KG1 (cell line): ENCODE measurements at regions not wholly inside any gene's neighbourhood (a gene's known extent, or its start where the extent isn't known, plus 50 kb on each side); places are given as distances from the start of the nearest gene placed in this dataset.
"Not testable (repeated sequence)": the region's sequence is repeated elsewhere in the genome, so short reads cannot be mapped to it uniquely, and the experiment has no call there.

Experiments
- DNase-seq: peaks from one replicate; lab custom pipeline; 2025; lab: John Stamatoyannopoulos, UW

DNA sequence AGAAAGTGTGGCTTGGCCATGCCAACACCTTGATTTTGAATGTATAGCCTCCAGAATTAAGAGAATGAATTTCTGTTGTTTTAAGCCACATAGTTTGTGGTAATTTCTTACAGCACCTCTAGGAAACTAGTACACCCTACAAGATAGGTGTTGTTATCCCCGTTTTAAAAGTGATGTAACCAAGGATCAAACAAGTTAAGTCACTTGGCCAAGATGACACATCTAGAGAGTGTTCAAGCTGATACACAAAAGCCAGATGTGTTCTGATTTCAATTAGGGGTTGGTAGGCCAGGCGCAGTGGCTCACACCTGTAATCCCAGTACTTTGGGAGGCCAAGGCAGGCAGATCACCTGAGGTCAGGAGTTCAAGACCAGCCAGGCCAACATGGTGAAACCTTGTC lies 396.5 kb upstream of the SOX9 start:
- no peak for DNase-seq

DNA sequence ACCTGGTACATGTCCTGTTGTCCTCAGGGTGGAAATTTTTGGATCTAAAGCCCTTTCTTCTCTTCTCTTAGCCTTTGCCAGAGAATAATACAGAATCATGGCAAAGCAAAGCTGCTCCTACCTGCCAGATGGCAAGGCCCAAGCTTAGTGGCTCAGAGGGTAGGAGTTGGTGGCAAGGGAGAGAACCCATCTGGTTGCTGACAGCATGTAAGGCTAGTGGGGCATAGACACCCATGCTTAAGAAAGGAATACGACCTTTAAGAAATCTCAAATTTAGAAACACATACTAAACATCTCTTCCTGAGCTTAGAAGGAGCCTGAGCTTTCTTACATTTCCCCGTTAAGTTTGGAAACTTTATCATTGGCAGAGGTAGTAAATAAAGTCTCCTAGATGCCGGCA lies 395.0 kb upstream of the SOX9 start:
- no peak for DNase-seq

DNA sequence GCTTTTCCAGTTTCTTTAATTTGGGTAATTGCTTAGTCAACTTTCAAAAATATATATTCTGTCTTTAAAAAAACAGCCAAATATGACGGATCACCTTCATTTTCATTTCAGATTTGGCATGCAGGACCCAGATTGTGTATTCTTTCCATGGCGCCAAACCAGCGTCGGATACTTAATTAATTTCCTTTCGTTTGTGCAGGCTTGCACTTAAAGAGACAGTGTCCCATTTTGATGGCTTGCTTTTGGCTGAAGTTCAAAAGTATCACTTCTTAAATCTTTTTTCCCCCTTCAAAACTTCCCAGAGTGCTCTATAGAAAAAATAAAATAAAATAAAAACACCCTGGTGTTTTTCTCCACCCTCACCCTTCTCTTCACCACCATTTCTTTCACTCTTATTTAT lies 394.5 kb upstream of the SOX9 start:
- no peak for DNase-seq

DNA sequence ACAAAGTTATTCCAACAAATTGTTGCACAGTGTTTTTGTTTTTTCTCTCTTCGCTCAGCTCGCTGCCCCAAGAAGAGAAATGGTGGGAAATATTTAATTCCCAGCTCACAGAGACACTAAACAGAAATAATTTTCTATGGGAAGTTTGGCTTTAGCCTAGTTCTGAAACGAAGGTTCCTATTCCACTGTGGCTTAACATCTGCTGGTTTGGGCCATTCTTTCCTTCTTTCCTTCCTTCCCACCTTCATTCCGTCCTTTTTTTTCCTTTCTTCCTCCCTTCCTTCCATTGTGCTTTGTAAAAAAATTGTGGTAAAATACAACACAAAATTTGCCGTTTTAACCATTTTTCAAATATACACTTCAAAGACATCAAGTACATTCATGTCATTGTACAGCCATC lies 393.5 kb upstream of the SOX9 start:
- no peak for DNase-seq

DNA sequence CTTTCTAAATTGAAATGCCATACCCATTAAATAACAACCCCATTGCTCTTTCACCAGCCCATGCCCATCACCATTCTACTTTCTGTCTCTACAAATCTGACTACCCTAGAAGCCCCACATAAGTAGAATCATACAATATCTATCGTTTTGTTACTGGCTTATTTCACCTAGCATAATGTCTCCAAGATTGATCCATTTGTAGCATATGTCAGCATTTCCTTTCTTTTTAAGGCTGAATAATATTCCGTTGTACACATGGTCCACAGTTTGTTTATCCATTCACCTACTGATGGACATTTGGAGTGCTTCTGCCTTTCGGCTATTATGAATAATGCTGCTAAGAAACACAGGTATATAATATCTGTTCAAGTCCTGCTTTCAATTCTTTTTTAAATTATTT lies 393.1 kb upstream of the SOX9 start:
- DNase-seq, result no peak

DNA sequence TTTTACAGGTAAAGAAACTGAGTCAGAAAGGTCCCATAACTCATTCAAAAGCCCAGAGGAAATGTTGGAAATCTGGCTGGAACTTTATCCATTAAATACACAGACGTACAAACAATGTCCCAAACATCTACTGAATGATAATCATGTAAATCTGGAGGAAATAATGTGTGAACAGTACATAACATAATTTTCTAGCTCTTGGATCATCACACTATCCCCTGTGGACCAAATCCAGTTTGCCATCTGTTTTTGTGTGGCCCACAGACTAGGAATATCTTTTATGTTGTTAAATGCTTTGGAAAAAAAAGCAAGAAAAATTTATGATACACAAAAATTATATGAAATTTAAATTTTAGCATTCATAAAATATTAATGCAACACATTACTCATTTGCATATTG lies 389.9 kb upstream of the SOX9 start:
- no peak for DNase-seq

DNA sequence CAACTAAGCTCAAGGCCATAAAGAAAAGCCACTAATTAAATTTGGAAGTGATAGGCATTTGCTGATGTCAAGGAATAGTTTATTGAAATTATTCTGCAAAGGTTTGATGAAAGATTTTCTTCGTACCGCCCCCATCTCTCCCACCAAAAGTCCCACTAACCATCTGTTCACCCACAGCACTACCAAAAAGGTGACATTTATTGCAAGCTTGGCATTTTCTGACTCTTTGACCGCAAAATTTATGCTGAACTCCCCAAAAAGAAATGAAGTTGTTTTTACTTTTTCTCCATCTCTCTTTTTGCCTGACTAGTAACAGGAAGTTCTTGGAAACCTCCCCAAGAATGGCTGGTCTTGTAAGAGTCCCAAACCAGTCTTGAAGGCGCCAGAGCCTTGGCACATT lies 384.9 kb upstream of the SOX9 start:
- DNase-seq, result no peak

DNA sequence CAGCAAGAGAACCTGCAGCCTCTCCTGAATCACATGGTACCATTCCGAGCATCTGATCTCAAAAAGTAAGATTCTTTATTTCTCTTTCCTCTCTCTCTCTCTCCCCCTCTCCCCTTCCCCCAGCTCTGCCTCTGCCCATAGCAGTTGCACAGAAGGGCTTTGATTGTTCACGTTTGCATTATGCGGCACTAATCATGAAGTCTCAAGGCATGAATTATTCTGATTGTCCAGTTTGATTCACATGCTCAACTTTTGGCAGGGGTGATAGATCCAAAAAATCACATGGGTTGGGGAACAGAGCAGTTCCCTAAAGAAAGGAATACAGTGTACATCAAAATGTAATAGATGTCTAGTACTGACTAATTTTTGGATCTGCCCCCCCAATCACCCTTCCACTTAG lies 380.0 kb upstream of the SOX9 start:
- no peak for DNase-seq

DNA sequence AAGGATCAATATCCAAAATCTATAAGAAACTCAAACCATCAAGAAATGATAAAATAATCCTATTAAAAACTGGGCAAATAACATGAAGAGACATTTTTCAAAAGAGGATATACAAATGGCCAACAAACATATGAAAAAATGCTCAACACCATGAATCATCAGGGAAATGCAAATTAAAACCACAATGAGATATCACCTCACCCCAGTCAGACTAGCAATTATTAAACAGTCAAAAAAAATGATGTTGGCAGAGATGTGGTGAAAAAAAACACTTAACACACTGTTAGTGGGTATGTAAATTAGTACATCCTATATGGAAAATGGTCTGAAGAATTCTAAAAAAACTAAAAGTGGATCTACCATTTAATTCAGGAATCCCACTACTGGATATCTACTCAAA lies 379.0 kb upstream of the SOX9 start:
- DNase-seq, result no peak

DNA sequence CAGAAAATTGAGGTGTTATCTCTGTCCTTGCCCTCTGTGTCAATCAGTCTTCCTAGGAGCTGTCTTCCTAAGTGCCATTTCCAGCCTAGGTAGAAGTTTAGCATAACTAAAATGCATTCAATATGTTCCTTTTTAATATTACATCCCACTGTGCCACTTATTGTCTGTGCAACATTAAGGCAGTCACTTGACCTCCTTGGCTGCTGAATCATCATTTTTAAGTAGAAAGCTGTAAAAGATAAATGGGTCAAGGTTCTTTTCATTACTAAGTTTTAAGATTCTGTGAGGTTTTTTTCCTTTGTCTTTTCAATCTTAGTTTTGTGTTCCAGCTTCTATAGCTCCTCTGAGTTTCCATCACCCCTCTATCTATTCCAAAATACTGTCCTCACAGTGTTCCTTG lies 371.9 kb upstream of the SOX9 start:
- DNase-seq, result no peak

DNA sequence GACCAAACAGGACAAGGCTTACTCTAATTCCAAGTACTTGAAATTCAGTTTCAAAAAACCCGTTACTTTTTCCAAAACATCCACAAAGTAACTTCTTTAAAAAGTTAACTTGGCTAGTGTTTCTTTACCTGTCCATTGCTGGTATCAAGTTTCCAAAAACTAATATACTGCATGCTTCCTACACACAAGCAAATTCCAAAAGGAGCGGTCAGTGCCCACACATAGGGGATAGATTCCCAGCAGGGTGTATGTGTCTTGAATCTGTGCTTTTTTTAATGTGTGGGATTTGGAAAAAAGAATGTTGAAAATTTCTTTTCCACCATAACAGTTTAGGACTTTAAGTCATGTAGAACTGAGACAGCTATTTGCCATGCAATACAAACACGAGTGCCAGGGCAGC lies 367.8 kb upstream of the SOX9 start:
- DNase-seq, result no peak

DNA sequence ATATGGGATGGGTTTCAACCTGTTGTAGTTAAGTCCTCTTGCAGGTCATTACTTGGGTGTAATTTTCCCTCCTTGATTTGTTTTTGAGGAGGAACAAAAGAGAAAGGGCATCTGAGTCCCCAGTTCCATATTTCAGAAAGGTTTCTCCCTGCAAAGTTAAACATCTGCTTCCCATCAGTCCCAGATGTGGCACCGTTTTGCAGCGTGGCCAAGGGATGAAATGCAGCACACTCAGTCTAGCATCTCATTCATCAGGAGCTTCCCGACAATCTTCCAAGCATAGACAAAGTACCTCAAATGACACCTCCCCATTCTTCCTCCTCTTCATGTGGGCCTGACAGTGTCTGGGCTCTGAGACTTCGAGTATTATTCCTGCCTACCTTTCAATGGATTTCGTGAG lies 363.7 kb upstream of the SOX9 start:
- no peak for DNase-seq

DNA sequence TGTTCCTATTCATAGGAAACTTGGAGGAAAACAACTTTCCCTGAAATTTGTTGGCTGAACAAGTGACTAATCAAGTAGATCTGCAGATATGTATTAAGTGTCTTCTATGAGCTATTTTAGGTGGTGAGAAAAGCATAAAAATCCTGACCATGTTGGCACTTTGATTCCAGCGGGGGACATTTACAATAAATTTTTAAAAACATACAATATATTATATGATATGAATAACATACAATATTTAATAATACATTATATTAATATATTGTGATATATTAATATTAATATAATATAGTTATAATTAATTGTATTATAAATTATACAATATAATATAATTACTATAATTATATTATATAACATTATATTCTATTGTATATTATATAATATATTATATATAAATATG lies 362.9 kb upstream of the SOX9 start:
- DNase-seq, result no peak

DNA sequence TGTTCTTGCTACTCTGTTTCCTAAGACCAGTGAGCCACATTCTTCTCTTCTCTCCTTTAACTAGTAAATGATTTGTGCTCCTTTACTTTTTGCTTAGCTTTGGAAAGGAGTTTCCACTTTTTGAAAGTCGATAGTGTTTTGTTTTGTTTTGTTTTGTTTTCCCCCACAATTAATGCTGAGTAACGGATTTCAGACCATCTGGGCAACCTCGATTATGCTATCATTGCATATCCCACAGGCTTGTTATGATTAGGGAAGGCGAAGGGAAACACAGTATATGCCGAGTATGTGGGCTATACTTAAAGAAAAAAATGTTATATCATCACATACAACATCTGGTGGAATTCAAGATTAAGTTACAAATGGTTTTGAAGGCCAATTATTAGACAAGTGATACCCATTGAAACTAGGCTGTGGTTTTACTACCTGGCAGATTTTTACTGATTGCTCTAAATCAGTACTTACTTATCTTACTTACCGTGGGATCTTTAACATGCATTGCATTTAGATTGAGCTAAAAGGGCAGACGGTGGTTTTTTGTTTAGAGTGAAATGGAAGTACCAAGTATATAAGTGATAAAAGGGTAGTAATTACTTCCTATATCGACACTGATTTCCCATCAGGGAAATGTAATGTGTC lies 361.3 kb upstream of the SOX9 start:
- no peak for DNase-seq

DNA sequence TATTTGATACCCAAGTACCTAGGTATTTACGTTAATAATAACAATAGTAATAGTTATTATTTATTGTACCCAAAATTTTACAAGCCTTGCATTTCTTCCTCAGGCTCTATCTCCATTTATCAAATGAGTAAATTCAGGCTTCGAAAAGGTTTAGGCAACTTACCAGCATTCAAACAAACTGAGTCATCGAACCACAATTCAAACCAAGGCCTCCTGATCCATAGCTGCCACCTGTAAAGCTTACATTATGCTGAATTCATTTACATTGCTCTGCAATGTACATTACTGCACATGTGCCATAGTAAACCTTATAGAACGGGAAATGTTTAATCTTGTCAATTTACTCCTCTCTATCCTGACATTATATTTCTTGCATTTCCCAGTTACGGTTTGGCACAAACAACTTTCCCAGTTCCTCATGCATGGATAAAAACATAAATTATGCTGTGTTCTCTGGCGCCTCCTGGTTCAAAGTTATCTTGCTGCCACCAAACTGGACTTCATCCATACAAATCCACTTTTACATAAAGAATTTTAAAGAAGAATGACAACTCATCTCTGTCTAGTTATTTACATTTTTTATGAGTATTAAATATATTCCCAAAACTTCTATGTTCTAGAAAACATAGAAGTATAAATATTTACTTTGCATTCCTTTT lies 360.6 kb upstream of the SOX9 start:
- no peak for DNase-seq

DNA sequence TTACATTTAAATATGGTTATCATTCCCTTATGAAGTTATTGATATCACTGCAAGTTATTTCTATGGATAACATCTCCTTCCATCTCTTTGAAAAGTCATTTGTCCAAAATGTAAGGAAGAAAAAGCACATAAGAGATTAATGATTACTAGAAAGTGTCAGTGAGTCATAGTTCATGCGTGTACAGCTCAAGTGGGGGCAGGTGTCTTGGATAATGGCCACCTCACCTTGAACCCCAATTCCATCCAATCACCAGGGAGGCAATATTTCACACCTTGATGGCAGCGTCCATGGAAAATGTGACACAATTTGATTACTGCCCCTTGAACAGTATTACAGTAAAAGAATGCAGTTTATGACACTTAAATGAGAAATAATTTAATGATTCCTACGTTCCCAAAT lies 358.3 kb upstream of the SOX9 start:
- no peak for DNase-seq

DNA sequence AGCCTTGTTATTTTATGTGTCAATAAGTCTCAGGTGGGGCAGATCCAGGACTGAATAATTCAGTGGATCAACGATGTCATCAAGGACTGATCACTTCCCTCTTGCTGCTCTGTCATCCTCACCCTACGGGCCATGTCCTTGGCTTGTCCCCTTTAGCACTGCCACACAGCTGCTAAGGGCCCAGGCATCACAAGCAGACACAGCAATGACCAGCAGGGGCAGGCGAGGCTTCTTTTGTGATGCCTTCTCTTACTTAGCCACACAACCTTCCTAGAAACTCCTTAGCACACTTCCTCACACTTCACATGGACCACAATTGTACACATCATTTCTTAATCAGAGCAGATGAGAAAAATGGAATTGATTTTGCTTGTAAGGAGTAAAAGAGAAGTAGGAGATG lies 356.3 kb upstream of the SOX9 start:
- no peak for DNase-seq

DNA sequence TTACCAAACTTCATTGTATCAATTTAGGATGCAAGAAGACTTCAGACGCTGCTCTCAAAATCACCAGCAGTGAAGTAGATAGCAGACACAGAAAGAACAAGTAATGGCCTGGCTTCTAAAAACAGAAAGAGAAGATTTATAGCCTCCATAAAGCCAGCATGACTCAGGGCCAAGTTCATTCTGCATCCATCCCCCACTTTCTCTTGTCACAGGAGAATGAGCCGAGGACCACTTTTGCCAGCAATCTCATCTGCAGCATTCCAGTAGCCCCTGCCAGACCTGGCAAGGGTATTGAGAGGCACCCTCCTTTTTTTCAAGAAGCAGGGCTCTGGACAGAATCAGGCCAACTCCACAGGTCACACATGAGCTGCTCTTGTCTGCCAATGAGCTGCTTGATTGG lies 355.4 kb upstream of the SOX9 start:
- no peak for DNase-seq

DNA sequence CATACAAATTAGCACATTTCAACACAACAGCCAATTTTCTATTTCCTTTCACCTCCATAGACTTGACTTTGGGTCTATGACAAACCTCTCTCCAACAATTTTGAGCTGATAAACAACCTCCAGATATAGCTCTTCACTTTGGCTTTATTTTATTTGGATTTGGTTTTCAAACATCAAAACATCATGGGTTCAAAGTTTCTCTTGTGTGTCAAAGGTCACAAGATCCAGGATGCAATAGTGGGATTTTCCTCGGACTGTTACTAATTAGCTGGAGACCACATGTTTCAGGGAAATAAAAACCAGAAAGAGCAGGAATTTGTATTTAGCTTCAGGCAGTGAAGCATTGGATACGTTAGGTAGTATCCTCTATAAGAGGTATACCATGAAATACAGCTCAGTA lies 351.0 kb upstream of the SOX9 start:
- DNase-seq, result no peak

DNA sequence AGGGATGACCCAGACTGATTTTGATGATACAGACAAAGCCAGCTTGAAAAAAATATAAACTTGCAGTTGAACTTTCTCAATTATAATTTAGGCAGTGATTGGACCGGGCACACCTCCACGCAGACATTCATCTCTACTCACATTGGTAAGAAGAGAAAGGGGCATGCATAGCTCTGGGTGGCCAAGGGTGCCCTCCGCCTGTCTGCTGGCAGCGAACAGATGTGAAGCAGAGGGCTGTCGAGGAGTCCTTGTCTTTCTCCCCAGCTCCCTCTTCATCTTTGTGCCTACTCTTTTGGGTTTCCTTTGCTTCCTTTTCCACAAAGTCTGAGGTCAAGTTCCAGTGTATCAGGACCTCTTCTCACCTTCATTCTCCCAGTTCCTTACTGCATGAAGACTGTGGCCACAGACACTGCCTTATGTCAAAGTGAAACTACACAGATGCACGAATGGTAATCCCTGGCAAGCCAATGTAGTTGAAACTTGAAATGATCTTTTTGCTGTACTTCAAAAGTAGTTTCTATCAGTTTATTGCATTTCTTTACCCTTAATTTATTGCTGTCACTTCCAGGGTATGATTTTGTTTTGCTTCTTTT lies 343.7 kb upstream of the SOX9 start:
- no peak for DNase-seq

DNA sequence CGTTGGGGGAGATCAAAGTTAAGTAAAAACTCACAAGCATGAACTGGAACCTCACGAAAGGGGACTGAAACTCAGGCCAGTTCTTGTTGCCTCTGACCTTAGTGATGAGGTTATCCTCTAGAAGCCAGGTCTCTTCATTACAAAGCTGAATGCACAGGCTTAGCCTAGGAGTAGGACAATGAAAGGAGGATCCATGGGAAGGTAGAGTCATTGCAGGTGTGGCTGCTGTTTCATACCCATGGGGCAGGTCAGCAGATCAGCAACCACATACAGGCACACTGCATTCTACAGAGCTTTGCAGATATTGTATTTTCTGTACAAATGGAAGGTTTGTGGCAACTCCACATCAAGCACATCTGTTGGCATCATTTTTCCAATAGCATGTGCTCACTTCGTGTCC lies 341.3 kb upstream of the SOX9 start:
- DNase-seq, result no peak

DNA sequence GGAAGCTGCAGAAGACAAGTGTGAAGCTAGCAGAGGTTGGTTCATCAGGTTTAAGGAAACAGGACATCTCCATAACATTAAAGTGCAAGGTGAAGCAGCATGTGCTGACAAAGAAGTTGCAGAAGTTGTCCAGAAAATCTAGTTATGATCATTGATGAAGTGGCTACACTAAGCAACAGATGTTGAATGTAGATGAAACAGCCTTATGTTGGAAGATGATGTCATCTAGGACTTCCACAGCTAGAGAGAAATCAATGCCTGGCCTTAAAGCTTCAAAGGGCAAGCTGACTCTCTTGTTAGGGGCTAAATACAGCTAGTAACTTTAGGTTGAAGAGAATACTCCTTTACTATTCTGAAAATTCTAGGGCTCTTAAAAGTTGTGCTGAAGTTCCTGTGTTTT lies 340.2 kb upstream of the SOX9 start:
- no peak for DNase-seq

DNA sequence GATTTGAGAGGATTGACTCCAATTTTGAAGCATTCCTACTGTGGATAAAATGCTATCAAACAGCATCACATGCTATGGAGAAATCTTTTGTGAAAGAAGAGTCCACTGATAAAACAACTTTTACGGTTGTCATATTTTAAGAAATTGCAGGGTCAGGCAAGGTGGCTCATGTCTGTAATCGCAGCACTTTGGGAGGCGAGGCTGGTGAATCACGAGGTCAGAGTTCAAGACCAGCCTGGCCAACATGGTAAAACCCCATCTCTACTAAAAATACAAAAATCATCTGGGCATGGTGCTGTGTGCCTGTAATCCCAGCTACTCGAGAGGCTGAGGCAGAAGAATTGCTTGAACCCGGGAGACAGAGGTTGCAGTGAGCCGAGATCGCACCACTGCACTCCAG lies 338.8 kb upstream of the SOX9 start:
- DNase-seq, result not testable (repeated sequence)

DNA sequence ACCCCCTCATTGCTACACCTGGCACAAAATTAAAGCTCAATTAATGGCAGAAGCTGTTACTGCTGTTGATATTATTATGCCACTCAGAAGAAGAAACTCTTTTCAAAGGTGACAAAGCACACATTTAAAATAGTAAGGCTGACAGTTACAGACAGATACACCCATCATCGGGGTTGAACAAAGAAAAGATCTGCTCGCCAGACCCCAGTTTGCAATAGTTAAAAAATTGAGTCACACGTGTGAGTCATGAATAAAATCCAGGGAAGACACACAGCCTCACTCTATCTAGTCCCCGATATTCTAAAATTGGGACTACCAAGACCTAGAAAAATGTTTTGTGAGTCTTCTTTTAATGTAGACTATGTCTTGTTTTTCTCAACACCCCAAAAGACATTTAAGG lies 330.0 kb upstream of the SOX9 start:
- DNase-seq, result no peak
